ENCODE measurements at regions not wholly inside any gene's neighbourhood (a gene's known extent, or its start where the extent isn't known, plus 50 kb on each side); places are given as distances from the start of the nearest gene placed in this dataset.

DNA sequence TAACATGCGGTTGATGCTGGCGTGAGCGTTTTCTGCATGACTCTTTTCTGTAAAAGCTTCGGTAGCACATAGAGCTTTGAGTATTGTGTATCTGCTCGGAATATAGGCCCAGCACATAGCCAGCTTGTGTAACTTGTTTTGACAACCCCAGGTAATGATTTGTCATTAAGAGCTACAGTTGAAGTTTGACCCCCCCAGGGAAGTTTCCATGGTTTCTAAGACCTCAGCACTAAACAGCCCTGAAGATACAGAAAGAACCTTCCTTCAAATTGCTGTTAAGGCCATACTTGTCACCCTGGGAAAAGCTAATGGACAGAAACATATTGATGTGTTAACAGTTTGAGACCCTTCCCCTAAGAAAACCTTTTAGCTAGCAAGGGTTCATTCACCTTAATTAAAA lies 380.7 kb downstream of the PRDM2 start:
- intact Hi-C loops (cut with DNase I), result no loop called here
- DNase-seq, result no peak
- no peak for ATAC-seq

GRCh38 chr1:14082331-14082730 lies 382.3 kb downstream of the PRDM2 start:
- intact Hi-C loops (cut with DNase I), result no loop called here
- no peak for DNase-seq
- ATAC-seq, result no peak

- no peak for ATAC-seq
- intact Hi-C loops (cut with DNase I), result no loop called here
- no peak for DNase-seq
Observed at GRCh38 chr1:14083277-14083676, 383.3 kb downstream of the PRDM2 start.

GRCh38 chr1:14083706-14084105 lies 383.7 kb downstream of the PRDM2 start:
- ATAC-seq, result no peak
- no peak for DNase-seq
- intact Hi-C loops (cut with DNase I), result no loop called here

GRCh38 chr1:14090062-14090461 lies 390.1 kb downstream of the PRDM2 start:
- ATAC-seq (no peak), DNase-seq (no peak)
- intact Hi-C loops (cut with DNase I), result no loop called here

DNA sequence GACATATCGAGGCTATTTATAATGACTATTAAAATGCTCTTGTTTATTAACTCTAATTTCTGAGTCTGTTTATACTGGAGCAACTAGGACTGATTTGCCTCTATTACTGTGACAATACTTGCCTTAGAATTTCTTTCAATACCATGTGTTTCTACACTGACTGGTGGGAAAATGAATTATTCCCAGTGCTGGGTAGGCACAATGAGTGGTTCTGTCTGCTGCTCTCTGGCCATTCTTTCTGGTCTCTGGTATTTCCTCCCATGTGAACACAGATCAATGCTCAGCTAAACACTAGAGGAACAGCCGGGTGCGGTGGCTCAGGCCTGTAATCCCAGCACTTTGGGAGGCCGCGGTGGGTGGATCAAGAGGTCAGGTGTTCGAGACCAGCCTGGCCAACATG lies 390.5 kb downstream of the PRDM2 start:
- ATAC-seq (no peak), DNase-seq (no peak)
- intact Hi-C loops (cut with DNase I), result no loop called here

- ATAC-seq, result no peak
- intact Hi-C loops (cut with DNase I), result no loop called here
- DNase-seq, result no peak
Observed at GRCh38 chr1:14094611-14095400, 394.8 kb downstream of the PRDM2 start.

GRCh38 chr1:14098294-14098913 lies 398.4 kb downstream of the PRDM2 start:
- DNase-seq, result no peak
- intact Hi-C loops (cut with DNase I), result no loop called here

DNA sequence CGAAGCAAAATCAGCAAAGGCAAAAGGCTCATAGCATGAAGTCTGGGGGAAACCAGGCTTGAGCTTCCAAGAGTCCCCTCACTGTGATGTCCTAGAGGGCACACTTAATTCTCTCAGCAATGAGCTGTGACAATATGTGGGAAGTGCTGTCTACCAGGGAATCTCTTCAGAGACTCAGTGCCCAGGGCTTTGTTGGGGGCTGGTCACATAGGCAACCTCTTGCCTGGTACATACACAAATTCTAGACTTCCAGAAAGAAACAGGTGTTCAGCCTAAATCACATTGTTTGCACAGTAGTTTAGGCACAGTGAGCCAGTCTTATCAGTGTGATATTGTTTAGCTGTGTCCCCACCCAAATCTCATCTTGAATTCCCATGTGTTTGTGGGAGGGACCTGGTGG lies 400.5 kb downstream of the PRDM2 start:
- intact Hi-C loops (cut with DNase I), result no loop called here
- DNase-seq (no peak), ATAC-seq (no peak)

More at GRCh38 chr1:14098294-14098913, 398.4 kb downstream of the PRDM2 start:
- ATAC-seq, result no peak

- intact Hi-C loops (cut with DNase I), result no loop called here
- ATAC-seq (no peak), DNase-seq (no peak)
Observed at GRCh38 chr1:14100919-14101318, 400.9 kb downstream of the PRDM2 start.

DNA sequence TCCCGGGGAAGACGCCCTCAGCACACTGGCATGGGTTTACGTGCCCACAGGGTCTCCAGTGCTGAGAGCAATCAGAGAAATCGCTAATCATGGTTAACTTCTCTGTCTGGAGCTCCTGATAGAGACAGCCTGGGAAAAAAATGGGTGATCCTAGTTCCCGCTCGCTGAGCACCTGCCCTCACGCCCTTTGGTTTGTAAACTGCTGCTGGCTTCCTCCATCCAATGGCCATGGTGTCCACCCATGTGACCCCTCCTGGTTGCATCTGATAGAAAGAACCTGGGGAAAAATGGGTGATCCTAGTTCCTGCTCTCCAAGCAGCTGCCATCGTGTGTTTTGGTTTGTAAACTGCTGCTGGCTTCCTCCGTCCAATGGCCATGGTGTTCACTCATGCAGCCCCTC lies 402.2 kb downstream of the PRDM2 start:
- ATAC-seq (no peak), DNase-seq (no peak)
- intact Hi-C loops (cut with DNase I), result no loop called here

DNA sequence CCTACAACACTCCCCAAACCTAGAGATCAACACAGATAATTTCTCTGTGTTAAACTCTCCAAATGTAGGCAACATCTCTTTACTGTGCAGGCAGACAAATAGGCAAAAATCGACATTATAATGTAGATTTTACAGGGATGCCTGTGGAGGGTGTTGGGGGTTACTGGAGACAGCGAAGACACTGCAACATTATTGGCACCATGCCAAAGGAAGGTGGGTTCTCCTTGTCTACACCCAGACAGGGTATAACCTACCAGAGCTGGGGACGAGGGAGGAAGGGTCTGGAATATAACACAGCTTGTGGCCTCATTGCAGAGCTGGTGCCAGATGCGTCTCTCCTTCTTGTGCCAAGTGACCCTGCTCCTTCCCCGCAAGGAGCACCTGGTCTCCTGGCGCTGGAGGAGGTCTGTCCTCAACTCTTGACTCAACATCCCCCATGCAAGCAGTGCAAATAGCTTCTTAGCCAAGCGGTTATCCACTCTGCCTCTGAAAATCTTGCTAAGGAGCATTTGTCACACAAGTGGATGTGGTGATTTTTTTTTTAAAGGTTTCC lies 404.0 kb downstream of the PRDM2 start:
- intact Hi-C loops (cut with DNase I), result no loop called here
- ATAC-seq, result no peak
- no peak for DNase-seq

GRCh38 chr1:14106126-14106525 lies 406.1 kb downstream of the PRDM2 start:
- intact Hi-C loops (cut with DNase I), result no loop called here
- no peak for ATAC-seq
- no peak for DNase-seq

DNA sequence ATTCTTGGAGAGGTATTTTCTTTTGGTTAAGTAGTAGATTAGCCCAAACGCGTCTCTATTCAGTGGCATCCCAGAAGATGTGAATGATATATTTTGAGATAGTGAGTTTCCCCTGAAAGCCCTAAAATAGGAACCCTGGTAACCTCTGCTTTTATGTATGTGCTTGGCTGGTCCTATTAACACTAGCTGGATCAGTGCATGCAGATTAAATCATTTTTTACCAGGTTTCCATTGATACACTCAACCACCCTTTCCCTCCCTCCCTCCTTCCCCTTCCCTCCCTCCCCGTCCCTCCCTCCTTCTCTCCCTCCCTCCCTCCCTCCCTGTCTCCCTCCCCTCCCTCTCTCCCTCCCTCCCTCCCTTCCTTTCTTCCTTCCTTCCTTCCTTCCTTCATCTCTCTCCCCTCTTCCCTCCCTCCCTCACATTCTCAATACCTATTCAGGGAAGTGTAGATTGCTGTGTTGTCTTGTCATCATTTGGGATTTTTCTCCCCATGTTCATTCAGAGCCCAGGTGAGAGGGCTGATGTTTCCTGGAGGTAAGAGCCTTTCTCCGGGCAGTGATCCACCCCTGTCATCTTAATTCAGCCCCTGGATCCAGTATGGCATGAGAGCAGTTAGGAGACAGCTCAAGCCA lies 406.8 kb downstream of the PRDM2 start:
- no peak for DNase-seq
- no peak for ATAC-seq
- intact Hi-C loops (cut with DNase I), result no loop called here

DNA sequence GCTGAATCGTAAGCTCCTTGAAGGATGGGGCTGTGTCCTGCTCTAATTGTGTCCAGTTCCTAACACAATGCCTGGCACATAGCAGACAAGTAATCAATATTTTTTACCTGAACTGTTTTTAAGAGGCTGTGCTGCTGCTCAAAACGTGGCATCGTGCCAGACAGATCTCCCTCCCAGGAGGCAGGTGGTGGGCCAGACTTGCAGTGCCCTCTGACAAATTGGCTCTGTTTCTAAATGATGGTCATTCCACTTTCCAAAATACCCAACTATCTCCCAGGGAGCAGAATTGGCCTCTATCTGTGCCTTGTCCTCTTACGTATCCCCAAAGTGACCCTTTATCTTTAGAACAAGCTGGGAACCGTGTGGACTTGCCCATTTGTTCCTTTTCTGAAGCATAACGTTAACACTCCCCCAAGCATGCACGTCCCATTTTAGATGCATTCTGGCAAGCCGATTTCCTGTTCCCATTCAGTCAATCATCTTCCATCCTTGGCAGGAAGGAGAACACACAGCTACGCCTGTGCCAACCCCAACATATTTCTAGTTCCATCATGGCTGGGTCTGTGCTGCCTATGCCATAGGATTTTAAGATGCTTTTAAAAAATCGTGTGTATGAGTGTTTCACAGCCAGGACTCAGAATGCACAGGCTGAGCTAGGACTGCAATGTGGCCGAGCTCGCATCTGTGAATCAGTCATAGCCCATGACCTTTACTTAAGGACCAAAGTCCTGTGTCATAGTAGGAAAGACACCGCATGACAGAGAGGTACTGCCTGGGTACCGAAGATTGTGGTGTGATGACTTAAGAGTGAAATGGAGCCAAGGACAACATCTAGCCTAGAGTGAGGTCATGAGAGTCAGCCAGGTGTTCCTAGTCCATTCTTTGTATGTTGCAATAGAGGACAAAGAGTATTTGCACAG lies 408.6 kb downstream of the PRDM2 start:
- no peak for DNase-seq
- ATAC-seq, result peak; percentile 35 to 64
- intact Hi-C loops (cut with DNase I), result no loop called here

DNA sequence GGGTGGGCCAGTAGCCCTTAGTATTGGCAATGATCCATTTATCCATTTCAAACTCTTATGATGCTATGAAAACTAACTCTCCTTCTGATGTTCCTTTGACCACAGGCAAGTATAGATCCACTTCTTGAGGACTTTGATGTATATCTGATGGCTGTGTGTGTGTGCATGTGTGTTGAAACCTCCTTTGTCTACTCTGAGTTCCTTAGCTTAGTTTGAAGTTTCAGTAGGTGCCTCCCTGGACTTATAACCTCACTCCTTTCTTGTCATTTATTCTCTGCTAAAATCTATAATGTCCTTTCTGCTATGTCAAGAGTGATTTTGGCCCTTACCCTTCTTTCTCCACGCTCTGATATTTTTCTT lies 409.3 kb downstream of the PRDM2 start:
- no peak for ATAC-seq
- no peak for DNase-seq
- intact Hi-C loops (cut with DNase I), result no loop called here

DNA sequence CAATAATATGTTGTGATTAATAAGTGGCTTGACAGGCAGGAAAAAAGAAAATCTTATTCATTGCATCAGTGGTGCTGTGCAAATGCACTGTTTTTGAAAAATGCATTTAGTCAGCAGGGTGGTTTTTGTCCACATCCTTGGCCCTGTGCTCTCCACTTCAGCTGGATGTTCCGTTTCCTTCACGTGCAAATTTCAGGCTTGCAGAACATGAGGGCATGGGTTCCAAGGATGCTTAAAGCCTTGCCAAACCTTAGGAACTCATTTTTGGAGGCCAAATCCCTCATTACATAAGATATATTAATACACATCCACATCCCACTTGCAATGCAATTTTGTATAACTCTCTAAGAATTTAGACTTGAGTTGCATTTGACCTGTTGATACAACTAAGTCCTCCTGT lies 410.1 kb downstream of the PRDM2 start:
- ATAC-seq (no peak), DNase-seq (no peak)
- intact Hi-C loops (cut with DNase I), result loop anchor here (5.0 to 10.0 kb wide), 4 partner anchors 622 to 992 kb away; no protein-coding TSS in a partner anchor

DNA sequence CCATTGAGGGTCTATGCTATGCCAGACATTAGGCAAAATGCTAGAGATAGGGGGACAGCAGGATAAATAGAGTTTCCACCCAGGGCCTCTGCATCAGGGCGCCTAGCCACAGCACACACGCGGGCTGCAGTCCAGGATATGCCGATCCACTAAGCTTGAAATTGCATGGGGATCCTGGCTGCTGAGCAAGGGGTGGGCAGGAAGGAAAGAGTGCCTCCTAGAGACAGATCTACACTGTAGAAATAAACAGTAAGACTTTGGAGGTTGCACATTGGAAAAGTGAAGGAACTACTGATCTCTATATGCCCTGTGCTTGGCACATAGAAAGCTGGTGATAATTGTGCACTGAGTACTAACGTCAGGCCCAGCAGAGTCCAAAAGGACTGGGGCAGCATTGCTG lies 411.1 kb downstream of the PRDM2 start:
- ATAC-seq, result no peak

GRCh38 chr1:14112613-14113012 lies 412.6 kb downstream of the PRDM2 start:
- ATAC-seq, result peak in 1 of 2 donors; percentile 83
- intact Hi-C loops (cut with DNase I), result loop anchor here (5.0 to 10.0 kb wide), 4 partner anchors 620 to 990 kb away; no protein-coding TSS in a partner anchor
- DNase-seq, result no peak

More for the DNA sequence above, 411.1 kb downstream of the PRDM2 start:
- intact Hi-C loops (cut with DNase I), result loop anchor here (5.0 to 10.0 kb wide), 4 partner anchors 621 to 991 kb away; no protein-coding TSS in a partner anchor
- no peak for DNase-seq

Measured in left cardiac atrium (tissue), 4 donors.